Cardiac fibroblast (primary cell): ENCODE measurements at regions not wholly inside any gene's neighbourhood (a gene's known extent, or its start where the extent isn't known, plus 50 kb on each side); places are given as distances from the start of the nearest gene placed in this dataset.

Source experiments
- DNase-seq, 2 donors: peaks; one replicate each; pipeline versions ENCODE4 v3.0.0 to v3.0.0-alpha.2; 2010; ENCODE audit warnings: low read depth in 2 of 2
- H3K4me3 ChIP-seq, 2 donors: replicated peaks in 1 of 2; 1 replicate in 1 of 2; 2 replicates in 1 of 2; pipeline ENCODE4 v1.5.1; 2011; ENCODE audit warnings: low read depth in 2 of 2, low read length in 2 of 2, mild to moderate bottlenecking in 2 of 2, moderate library complexity in 1 of 2
- TF ChIP-seq, protein P1 (sequence below): IDR thresholded peaks from one replicate; pipeline ENCODE4 v1.5.1; 2011; ENCODE audit warnings: low read depth, mild to moderate bottlenecking, low read length, inconsistent platforms

- TF ChIP-seq, protein P1, sequence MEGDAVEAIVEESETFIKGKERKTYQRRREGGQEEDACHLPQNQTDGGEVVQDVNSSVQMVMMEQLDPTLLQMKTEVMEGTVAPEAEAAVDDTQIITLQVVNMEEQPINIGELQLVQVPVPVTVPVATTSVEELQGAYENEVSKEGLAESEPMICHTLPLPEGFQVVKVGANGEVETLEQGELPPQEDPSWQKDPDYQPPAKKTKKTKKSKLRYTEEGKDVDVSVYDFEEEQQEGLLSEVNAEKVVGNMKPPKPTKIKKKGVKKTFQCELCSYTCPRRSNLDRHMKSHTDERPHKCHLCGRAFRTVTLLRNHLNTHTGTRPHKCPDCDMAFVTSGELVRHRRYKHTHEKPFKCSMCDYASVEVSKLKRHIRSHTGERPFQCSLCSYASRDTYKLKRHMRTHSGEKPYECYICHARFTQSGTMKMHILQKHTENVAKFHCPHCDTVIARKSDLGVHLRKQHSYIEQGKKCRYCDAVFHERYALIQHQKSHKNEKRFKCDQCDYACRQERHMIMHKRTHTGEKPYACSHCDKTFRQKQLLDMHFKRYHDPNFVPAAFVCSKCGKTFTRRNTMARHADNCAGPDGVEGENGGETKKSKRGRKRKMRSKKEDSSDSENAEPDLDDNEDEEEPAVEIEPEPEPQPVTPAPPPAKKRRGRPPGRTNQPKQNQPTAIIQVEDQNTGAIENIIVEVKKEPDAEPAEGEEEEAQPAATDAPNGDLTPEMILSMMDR = no peak
- H3K4me3 ChIP-seq = no peak overlapping the region
- no peak for DNase-seq
Measured at GRCh38 chr1:5221451-5221850, 567.0 kb downstream of the AJAP1 start.

- no peak for DNase-seq
- TF ChIP-seq, protein P1 = no peak
- H3K4me3 ChIP-seq = no peak overlapping the region
Measured at GRCh38 chr1:5220821-5221220, 566.4 kb downstream of the AJAP1 start.

GRCh38 chr1:5220421-5220820 lies 566.0 kb downstream of the AJAP1 start:
- DNase-seq = no peak
- TF ChIP-seq, protein P1 = no peak
- no peak overlapping the region for H3K4me3 ChIP-seq

GRCh38 chr1:5200006-5200405 lies 545.6 kb downstream of the AJAP1 start:
- TF ChIP-seq, protein P1 = no peak
- H3K4me3 ChIP-seq = no peak overlapping the region
- DNase-seq = no peak

GRCh38 chr1:5198328-5198727 lies 543.9 kb downstream of the AJAP1 start:
- no peak overlapping the region for H3K4me3 ChIP-seq
- no peak for DNase-seq
- TF ChIP-seq, protein P1 = no peak

- no peak for DNase-seq
- TF ChIP-seq, protein P1 = no peak
- no peak overlapping the region for H3K4me3 ChIP-seq
Measured at GRCh38 chr1:5191470-5191869, 537.1 kb downstream of the AJAP1 start.

GRCh38 chr1:5189384-5189783 lies 535.0 kb downstream of the AJAP1 start:
- H3K4me3 ChIP-seq = no peak overlapping the region
- DNase-seq = no peak
- TF ChIP-seq, protein P1 = no peak
